NB4 (cell line): ENCODE measurements at regions not wholly inside any gene's neighbourhood (a gene's known extent, or its start where the extent isn't known, plus 50 kb on each side); places are given as distances from the start of the nearest gene placed in this dataset.

ENCODE experiments used
- TF ChIP-seq, protein P1 (sequence below): IDR thresholded peaks from one replicate; pipeline ENCODE4 v1.5.1; 2012; ENCODE audit warnings: low read depth, low read length
- TF ChIP-seq, protein P2 (sequence below): IDR thresholded peaks from 2 replicates; pipeline ENCODE4 v1.6.1; 2011; ENCODE audit warnings: low read depth, low read length

DNA sequence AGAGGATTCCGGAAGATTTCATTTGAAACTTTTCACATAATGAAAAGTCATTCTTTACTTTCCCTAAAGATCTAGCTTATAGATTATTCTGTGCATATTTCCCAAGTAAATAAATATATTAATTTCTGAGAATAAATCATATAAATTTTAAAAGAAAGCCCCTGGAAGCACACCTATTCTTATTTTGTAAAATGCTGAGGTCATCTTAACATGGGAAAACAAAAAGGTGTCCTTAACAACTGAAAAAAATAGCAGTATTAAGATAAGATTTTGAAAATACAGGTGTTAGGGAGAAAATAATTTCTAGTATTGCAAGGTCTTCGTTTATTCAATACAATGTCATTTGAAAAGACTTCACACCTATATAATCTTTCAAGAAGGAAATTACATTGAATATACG, 567.5 kb upstream of the CHAC2 start:
- TF ChIP-seq, protein P1, sequence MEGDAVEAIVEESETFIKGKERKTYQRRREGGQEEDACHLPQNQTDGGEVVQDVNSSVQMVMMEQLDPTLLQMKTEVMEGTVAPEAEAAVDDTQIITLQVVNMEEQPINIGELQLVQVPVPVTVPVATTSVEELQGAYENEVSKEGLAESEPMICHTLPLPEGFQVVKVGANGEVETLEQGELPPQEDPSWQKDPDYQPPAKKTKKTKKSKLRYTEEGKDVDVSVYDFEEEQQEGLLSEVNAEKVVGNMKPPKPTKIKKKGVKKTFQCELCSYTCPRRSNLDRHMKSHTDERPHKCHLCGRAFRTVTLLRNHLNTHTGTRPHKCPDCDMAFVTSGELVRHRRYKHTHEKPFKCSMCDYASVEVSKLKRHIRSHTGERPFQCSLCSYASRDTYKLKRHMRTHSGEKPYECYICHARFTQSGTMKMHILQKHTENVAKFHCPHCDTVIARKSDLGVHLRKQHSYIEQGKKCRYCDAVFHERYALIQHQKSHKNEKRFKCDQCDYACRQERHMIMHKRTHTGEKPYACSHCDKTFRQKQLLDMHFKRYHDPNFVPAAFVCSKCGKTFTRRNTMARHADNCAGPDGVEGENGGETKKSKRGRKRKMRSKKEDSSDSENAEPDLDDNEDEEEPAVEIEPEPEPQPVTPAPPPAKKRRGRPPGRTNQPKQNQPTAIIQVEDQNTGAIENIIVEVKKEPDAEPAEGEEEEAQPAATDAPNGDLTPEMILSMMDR = no peak
- TF ChIP-seq, protein P2, sequence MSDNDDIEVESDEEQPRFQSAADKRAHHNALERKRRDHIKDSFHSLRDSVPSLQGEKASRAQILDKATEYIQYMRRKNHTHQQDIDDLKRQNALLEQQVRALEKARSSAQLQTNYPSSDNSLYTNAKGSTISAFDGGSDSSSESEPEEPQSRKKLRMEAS = no peak
